Mononuclear cell (primary cell): ENCODE measurements at regions not wholly inside any gene's neighbourhood (a gene's known extent, or its start where the extent isn't known, plus 50 kb on each side); places are given as distances from the start of the nearest gene placed in this dataset.

Experiments used
- H3K27me3 ChIP-seq: 2 replicates; pipeline ENCODE4 v1.6.0; 2011; ENCODE audit warnings: low read length, control low read depth; ENCODE audit not compliant: insufficient read depth
- H3K4me1 ChIP-seq: 2 replicates; pipeline ENCODE4 v1.5.1; 2011; ENCODE audit warnings: mild to moderate bottlenecking, low read length, control low read depth; ENCODE audit not compliant: insufficient read depth
- H3K4me3 ChIP-seq: 2 replicates; pipeline ENCODE4 v1.5.1; 2011; ENCODE audit warnings: mild to moderate bottlenecking, low read length, moderate library complexity
- H3K9me3 ChIP-seq: 2 replicates; pipeline ENCODE4 v1.5.1; 2011; ENCODE audit warnings: low read depth, mild to moderate bottlenecking, control low read depth, low read length

DNA sequence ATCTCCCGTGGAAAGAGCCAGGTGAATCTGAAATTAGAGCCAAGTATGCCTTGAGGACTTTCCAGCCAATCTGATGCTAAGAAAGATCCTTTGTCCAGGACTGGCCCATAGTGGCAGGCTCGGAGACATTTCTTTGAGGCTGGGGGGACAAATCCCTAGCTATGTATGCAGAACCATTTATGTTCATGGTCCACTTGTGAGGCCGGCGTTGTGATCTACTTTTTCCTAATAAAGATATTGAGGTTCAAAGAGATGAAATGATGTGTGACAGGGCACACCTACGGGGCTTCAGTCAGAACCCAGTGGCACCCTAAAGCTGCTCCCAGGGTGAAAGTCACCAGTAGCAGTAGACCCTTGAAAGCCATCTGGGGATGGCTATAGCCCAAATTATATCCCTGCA is 120.3 kb upstream of the MAFB start:
- Histone ChIP-seq H3K9me3 (no peaks in the 10 kb centered on the region), H3K27me3 (no peaks in the 10 kb centered on the region)

DNA sequence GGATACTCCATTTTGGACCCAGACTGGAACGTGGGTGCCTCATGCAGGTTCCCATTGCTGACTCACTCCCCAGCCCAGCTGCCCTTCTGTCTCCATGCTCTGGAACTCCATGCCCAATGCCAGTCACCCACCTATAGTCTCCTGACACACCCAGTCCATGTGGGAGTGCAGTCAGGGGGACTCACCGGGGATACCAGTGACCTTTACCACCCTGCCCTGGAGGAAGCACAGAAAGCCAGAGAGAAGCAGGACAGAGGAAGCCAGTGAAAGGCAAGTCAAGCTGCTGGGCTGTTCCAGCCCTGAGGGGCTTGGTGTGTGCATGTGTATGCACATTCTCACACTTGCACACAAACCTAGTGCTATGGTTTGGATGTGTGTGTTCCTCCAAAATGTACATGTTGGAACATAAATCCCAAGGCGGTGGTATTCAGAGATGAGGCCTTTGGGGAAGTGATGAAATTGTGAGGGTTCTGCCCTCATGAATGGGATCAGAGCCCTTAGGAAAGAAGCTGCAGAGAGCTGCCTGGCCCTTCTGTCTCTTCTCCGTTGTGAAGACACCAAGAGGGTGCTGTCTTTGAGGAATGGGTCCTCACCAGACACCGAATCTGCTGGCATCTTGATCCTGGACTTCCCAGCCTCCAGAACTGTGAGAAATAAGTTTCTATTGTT is 121.4 kb upstream of the MAFB start:
- Histone ChIP-seq H3K4me3 (no peak overlapping the region), H3K27me3 (no peaks in the 10 kb centered on the region), H3K9me3 (no peaks in the 10 kb centered on the region), H3K4me1 (peaks cover 7% of the 10 kb centered on the region)

More for the DNA sequence above, 120.3 kb upstream of the MAFB start:
- H3K4me3 ChIP-seq = no peak overlapping the region
- peaks cover 7% of the 10 kb centered on the region for H3K4me1 ChIP-seq

DNA sequence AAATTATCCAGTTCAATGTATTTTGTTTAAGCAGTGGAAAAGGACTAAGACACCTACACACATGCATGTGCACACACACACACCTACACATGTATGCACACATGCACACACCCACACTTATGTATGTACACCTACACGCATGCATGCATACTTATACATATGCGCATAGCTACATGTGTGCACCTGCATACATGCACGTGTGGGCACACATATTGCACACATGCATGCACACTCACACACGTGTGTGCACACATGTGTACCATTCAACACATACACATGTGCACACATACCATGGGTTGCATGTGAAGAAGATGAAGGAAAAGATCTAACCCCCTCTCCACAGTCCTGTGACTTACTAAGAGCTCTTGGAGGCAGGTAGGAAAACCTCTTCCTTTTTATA is 122.0 kb upstream of the MAFB start:
- Histone ChIP-seq H3K4me3 (no peak overlapping the region), H3K4me1 (peaks cover 7% of the 10 kb centered on the region)

DNA sequence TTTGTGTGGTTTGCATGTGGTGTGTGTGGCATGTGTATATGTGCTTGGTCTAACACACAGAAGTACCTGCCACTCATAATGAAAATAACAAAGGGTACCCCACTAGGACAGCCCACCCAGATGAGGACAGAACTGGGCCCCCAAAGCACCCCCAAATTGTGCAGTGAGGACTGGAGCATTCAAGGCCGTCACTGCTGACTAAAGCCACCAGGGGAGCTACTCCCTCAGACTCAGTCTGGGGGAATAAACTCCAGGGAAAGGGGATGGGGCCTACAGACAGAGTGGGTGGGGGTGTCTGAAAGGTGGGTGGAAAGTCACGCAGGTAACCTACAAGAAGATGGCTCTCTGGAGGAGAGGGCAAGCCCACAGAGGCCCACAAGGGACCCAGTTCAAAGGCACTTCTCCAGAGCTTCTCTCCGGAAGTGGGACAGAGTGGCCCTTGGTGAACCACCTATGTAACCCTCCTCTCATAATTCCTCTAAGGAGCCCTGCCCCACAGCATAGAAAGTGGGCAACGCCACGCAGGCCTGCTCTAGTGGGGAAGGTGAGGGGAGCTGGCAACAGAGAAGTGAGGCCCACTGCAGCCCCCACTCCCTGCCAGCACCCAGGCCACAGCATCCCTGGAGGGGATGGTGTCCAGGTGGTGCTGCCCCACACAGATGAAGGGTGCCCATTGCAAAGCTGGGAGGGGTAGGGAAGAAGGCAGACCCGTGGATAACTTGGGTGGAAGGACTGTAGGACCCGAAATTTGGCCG is 122.8 kb upstream of the MAFB start:
- Histone ChIP-seq H3K9me3 (no peaks in the 10 kb centered on the region), H3K4me3 (no peak overlapping the region), H3K27me3 (no peaks in the 10 kb centered on the region), H3K4me1 (peaks cover 7% of the 10 kb centered on the region)

More for the DNA sequence above, 122.0 kb upstream of the MAFB start:
- Histone ChIP-seq H3K27me3 (no peaks in the 10 kb centered on the region), H3K9me3 (no peaks in the 10 kb centered on the region)

DNA sequence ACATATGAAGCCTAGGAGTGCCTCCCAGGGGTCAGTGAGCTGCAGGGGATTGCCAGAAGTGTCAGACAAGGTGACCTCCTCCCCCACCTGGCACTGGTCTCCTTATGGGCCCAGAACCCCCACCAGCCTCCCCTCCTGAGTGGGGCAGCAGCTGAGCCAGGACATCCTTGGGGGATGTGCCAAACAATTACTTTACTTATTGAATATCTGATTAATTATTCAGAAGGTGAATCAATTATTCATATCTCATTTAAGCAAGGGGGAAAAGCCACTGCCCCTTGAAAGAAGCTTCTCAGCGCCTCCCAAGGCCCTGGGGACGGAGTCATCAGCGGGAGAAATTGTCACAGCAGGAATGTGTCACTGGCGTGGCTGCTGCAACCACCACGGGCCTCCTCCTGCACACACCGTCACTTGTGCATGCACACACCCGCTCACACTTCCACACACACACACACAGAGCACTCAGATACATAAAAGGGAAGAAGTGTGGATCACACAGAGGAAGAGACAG is 123.4 kb upstream of the MAFB start:
- Histone ChIP-seq H3K27me3 (no peaks in the 10 kb centered on the region), H3K4me1 (peaks cover 7% of the 10 kb centered on the region), H3K4me3 (no peak overlapping the region), H3K9me3 (no peaks in the 10 kb centered on the region)

DNA sequence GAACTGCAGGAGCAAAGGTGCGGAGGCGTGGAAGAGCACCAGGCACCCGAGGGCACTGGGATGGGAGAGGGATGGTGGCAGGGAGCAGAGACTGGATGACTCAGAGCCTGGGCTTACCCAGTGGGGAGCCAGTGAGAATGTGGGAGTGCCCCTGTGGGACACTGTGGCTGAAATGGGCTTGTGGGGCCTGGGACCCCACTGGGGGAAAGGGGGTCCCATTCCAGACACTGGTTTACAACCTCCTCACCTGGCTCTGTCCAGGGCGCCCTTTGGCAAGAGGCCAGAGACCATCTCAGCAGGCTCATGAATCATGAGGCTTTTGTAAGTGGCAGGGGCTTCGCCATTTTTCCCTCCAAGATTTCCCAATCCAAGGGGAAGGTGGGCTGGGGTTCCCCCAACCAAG is 124.0 kb upstream of the MAFB start:
- no peaks in the 10 kb centered on the region for H3K9me3 ChIP-seq
- H3K4me3 ChIP-seq = no peak overlapping the region
- H3K27me3 ChIP-seq = no peaks in the 10 kb centered on the region
- H3K4me1 ChIP-seq = peaks cover 7% of the 10 kb centered on the region

DNA sequence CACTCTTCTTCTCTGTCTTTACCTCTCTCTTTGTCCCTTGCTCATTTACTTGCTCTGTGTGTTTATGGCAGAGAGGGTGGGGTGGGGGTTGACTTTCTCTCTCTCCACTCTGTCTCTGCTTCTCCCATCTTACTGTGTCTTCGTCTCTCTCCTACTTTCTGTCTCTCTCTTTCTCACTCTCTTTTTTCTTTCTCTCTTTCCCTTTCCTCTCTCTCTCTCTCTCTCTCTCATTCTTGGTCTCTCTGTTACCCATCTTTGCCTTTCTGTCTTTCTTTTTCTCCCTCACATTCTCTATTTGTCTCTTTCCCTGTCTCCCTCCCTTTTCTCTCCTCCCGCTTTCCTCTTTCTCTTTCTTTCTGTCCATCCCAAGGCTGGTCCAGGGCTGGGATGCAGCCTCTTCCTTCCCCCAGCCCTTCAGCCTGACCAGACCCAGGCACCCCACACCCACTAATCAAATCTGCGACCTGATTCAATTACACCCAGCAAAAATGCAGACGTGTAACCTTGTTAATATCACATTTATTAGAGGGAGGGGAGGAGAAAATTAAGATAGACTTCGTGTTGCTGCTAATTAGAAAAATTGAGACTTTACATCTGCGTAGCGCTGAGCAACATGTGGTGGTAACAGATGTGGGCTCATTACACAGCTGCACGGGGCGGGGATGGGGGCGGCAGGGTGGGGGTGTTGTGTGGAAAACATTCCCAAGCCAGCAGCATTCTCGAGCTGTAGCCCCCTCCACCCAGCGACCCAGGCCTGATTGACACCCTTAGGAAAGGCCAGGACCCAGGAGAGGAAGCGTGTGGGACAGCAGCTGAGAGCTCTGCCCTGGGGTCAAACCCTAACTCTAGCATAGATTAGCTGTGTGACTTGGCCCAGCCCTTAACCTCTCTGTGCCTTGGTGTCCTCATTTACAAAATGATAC is 124.9 kb upstream of the MAFB start:
- Histone ChIP-seq H3K4me1 (peaks cover 7% of the 10 kb centered on the region), H3K9me3 (no peaks in the 10 kb centered on the region), H3K27me3 (no peaks in the 10 kb centered on the region), H3K4me3 (no peak overlapping the region)

DNA sequence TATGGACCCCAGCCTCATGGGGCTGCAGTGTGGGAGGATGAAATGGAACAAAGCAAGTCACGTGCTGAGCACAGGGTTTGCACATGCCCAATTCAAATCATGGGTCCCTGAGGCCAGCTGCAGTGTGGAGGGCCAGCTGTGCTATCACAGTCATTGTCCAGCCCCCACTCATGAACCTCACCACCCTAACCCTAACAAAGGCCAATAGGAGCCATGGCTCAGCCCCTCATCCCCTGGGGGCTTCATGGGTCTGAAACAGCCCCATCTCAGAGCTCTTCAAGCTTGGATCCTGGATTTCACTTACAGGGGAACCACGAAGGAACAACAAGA is 125.6 kb upstream of the MAFB start:
- Histone ChIP-seq H3K4me3 (no peak overlapping the region), H3K4me1 (peaks cover 7% of the 10 kb centered on the region), H3K27me3 (no peaks in the 10 kb centered on the region), H3K9me3 (no peaks in the 10 kb centered on the region)

DNA sequence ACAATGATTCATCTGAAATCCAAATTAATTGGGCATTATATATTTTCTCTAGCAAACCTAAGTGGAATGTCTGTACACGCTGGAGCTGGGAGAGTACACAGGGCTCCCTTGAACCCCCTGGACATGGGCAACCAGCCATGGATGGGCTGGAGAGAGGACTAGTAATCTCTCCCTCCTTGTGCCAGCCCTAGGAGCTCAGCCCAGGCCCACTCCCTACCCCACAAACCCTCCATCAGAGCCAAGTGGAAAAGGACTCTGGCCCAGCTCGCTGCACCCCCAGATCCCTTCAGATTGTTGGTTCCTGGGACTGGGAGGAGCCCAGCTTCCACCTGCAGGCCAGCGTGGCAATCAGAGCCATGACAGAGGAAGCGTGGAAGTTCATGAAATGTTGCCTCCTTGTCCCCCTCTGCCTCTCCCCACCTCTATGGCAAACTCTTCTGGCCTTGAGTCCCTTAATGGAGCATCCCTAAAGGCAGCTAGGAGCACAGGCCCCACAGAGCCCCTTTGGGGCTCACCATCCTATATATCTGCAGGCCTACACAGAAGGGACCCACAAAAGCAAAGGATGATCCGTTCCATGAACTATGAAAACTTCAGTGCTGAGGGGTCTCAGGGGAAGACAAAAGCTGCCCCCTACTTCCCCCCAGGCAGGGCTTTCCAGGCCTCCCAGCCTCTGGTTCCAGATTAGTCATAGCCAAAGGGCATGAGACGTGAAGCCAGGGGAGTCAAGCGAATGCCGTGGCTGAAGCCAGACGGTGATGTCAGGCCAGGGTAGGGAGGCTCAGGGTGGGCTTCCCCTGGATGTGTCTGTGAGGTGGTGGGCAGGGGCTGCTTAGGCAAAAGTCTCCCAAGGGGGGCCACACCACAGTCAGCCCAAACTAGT is 126.4 kb upstream of the MAFB start:
- Histone ChIP-seq H3K4me1 (peaks cover 6% of the 10 kb centered on the region), H3K27me3 (no peaks in the 10 kb centered on the region)

DNA sequence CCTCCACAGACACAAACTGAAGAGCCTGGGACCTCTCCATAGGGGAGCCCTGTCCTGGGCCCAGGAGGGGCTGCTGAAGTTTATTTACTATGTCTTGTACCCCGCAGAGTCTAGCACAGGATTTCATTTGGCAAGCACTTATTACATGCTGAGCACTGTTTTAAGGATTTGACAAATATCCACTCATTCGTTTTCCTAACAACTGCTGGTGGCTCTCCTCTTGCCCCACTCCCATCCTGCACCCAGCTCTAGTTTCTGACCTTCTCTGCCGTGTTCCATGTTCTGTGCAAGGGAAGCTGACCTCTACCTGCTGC is 127.0 kb upstream of the MAFB start:
- no peaks in the 10 kb centered on the region for H3K9me3 ChIP-seq
- H3K4me1 ChIP-seq = no peaks in the 10 kb centered on the region
- no peaks in the 10 kb centered on the region for H3K27me3 ChIP-seq
- H3K4me3 ChIP-seq = no peak overlapping the region

More for the DNA sequence above, 126.4 kb upstream of the MAFB start:
- Histone ChIP-seq H3K9me3 (no peaks in the 10 kb centered on the region), H3K4me3 (no peak overlapping the region)

DNA sequence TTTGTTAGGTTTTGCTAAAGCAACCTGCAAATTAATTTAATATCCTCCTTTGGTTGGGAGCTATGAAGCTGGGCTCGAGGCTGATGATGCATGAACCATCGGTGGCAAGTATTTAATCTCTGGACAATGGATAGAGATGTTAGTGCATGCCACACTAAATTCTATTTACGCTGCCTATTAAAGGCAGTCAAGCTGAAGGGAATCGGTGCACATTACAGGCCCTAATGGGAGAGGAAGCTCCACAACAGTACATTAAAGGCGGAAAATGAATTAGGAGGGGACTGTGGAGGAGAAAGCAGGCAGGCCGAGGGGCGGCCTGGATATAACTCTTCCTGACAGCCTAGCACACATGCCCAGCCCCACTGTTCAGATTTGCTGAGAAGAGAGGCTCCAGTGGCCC is 132.4 kb upstream of the MAFB start:
- Histone ChIP-seq H3K27me3 (no peaks in the 10 kb centered on the region), H3K4me3 (no peak overlapping the region), H3K9me3 (no peaks in the 10 kb centered on the region), H3K4me1 (no peaks in the 10 kb centered on the region)

DNA sequence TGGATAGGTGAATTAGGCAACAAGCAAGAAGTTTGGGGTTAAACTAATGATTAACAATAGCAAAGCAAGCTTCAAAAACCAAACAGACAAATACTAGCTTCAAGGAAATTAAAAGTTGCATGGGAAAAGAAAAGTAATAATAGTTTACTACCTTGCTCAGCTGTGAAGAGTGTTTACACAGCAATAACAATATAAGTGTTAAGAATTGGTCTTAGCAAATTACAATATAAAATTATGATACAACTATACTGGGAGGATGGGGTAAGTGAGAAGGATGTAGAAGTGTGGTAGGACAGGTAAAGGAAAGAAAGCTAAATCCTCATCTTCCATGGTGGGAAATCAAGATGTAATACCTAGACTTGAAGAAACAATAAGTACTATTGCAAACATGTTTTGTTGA is 137.7 kb upstream of the MAFB start:
- Histone ChIP-seq H3K4me3 (no peak overlapping the region), H3K4me1 (no peaks in the 10 kb centered on the region), H3K27me3 (no peaks in the 10 kb centered on the region), H3K9me3 (no peaks in the 10 kb centered on the region)

DNA sequence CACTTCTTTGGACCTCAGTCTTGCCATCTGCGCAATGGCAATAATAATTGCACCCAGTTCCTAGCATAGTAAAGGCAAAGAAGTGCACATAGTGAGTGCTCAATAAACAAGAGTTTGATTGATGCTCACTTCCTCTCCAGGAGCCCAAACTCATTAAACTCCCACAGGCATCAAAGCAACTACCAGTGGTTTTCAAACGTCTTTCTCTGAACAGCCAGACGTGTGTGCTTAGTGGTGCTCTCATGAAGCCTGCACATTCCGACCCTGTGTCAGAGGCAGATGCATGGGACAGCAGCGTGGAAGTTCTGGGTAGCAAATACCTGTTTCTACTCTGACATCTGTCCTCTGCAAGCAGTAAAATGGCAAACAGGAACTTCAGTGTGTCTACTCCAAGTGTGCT is 146.3 kb upstream of the MAFB start:
- no peaks in the 10 kb centered on the region for H3K27me3 ChIP-seq
- no peaks in the 10 kb centered on the region for H3K4me1 ChIP-seq
- no peaks in the 10 kb centered on the region for H3K9me3 ChIP-seq
- no peak overlapping the region for H3K4me3 ChIP-seq

DNA sequence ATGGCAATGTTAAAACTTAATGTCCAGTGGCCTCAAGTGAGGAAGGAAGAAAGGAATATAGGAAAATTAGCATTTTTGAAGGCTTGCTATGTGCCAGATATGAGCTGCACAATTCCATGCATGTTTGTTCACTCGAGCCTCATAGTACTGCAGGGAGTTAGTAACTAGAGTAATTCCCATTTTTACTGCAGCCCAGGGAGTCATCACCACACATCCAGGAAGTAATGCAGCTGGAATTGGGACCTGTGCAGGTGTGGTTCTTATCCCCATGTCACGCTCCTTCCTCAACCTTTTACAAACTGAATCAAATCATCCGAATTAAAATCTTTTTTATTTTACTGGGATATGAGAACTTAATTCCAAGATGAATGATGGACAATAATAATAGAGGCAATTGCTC is 149.5 kb upstream of the MAFB start:
- Histone ChIP-seq H3K27me3 (no peaks in the 10 kb centered on the region), H3K4me1 (no peaks in the 10 kb centered on the region), H3K4me3 (no peak overlapping the region), H3K9me3 (no peaks in the 10 kb centered on the region)
